AG20443 (cell line): ENCODE measurements at regions not wholly inside any gene's neighbourhood (a gene's known extent, or its start where the extent isn't known, plus 50 kb on each side); places are given as distances from the start of the nearest gene placed in this dataset.
"Not testable (repeated sequence)": the region's sequence is repeated elsewhere in the genome, so short reads cannot be mapped to it uniquely, and the experiment has no call there.

Experiments used
- DNase-seq: peaks from one replicate; pipeline ENCODE4 v3.0.0; 2012; ENCODE audit warnings: low spot score, mixed read lengths

DNA sequence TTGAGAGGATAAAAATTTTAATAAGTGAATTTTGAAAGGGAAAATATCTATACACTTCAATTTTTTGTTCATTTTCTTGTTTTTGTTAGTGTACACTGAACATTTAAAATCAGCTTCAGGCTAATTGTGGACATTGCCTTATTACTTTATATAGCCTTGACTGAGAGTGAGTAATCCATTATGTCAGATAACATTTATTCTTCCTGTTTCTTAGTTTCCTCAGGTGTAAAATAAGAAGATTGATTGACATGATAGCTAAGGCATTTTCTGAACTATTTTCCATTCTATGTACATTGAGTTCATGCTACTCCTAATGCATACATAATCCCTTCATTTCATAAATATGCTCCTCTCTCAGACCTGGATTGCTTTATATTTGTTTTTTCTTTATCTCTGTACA is 607.3 kb upstream of the AADAT start:
- DNase-seq, result no peak

DNA sequence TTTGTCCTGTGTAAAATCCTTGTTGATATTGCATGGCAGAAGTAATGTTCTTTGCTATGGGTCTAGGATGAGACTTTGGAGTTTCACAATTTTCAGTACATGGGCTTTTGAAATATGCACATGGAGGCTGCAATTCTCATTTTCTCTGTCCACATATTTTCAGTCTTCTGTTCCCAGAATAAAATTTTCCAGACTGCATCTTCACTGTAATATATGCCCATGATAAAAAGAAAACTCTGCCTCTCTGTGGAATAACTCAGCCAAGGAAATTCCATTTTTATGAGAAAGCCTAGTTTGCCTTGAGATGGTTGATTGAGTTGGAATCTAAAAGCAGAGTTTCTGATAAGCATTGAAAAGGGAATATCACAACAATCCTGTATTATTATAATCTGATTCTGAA is 601.4 kb upstream of the AADAT start:
- no peak for DNase-seq

- no peak for DNase-seq
These were observed 598.0 kb upstream of the AADAT start for GRCh38 chr4:170687751-170688150.

- DNase-seq, result not testable (repeated sequence)
These were observed 595.9 kb upstream of the AADAT start for GRCh38 chr4:170685701-170686100.

GRCh38 chr4:170682558-170683294 is 593.0 kb upstream of the AADAT start:
- no peak for DNase-seq

GRCh38 chr4:170682087-170682486 is 592.3 kb upstream of the AADAT start:
- DNase-seq, result not testable (repeated sequence)

- no peak for DNase-seq
These were observed 586.0 kb upstream of the AADAT start for GRCh38 chr4:170675568-170676262.

GRCh38 chr4:170674176-170674575 is 584.4 kb upstream of the AADAT start:
- no peak for DNase-seq

- no peak for DNase-seq
These were observed 582.7 kb upstream of the AADAT start for GRCh38 chr4:170672381-170672965.

GRCh38 chr4:170671171-170671570 is 581.4 kb upstream of the AADAT start:
- DNase-seq, result no peak

GRCh38 chr4:170667814-170668213 is 578.1 kb upstream of the AADAT start:
- DNase-seq, result no peak

- no peak for DNase-seq
These were observed 577.2 kb upstream of the AADAT start for GRCh38 chr4:170666909-170667308.

DNA sequence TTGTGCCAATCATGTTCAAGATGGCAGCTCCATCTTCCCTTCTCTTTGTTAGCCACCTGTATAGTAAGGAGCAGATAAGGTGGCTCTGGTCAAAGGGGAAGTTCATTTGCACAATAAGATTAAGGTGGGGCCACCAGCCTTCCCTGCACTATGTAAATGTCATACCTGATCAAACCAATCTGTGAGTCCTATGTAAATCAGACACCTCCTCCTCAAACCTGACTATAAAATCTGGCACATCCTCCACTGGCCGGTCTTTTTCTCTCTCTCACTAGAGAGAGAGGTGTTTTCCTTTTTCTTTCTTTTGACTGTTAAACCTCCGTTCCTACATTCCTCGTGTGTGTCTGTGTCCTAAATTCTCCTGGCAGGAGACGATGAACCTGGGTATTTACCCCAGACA is 572.5 kb upstream of the AADAT start:
- DNase-seq, result no peak

DNA sequence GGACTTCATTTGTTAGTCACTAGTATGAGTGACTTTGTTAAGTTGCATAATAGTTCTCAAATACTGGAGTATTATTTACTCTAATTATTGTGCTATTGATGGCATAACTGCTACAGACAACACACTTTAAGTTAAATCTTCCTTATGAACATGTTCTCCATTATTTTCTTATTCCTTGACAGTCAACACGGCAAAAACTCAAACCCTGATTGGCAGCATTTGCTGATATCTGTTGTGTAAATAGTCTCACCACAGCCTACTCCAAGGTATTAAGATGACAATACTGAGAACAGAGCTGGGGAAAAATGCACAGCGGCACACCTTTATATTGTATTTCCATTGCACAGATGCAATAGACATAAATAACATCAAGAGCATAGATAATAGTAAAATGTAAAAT is 568.0 kb upstream of the AADAT start:
- no peak for DNase-seq

GRCh38 chr4:170656506-170656905 is 566.8 kb upstream of the AADAT start:
- no peak for DNase-seq

- no peak for DNase-seq
These were observed 562.8 kb upstream of the AADAT start for GRCh38 chr4:170652571-170652970.

DNA sequence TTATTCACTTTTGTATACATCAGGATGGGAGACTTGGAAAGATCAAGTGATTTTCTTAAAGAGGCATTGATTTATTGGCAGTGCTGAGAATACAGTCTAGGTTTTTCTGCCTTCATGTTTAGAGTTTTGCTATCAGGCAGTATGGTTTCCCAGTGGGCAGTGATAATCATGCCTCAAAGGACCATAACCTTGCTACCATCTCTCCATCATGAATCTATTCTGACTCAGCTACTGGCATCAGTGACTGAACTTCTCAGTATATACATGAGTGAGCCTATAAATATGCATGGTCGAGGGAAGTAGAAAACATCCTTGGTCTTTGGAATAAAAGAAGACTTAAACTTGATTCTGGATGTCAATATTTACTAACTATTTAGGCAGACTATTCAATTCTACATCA is 562.0 kb upstream of the AADAT start:
- no peak for DNase-seq

DNA sequence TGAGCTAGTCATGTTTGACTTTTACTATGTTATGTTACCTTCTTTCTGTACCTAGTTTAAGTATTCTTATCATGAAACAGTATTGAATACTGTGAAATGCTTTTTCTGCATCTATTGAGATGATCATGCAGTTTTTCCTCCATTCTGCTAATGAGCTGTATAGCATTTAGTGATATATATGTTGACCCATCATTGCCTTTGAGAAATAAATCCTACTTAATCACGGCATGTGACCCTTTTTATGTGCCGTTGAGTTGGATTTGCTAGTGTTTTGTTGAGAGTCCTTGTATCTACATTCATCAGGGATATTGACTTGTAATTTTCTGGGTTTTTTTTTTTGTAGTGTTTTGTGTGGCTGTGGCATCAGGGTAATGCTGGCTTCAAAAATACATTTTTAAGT is 537.7 kb upstream of the AADAT start:
- DNase-seq, result no peak

DNA sequence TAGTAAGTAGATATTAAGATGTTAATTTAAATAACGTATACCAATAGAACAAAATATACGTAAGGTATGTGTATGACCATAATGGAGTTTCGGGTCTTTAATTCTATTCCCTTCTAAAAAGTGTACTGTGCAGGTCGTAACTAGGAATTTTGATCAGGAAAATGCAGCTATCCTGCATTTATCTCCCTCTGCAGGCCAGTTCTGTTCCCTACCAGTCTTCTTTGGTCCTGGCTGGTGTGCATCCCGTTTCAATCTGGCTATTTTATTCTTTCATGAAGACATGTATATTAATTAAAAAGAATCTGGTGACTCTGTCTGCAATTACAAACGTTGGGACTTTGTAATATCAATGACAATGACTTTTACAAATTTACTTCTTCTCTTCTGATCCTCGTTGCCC is 534.1 kb upstream of the AADAT start:
- no peak for DNase-seq

DNA sequence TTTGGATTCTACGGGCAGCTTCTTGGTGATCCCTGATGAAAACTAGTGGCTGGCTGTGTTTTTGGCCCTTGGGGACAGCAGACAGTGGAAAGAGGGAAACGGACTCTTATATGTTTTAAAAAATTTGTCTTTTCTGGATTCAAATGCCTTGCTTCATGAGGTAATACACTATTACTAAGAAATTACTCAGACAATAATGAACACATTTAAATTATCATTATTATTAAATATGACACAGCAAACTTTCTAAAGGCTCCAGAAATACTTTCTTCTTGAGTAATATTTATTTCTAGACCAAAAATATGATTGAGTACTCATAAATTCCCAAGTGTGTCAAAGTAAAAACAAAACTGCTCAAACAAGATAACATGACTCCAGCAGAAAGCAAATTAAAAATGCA is 520.7 kb upstream of the AADAT start:
- no peak for DNase-seq

DNA sequence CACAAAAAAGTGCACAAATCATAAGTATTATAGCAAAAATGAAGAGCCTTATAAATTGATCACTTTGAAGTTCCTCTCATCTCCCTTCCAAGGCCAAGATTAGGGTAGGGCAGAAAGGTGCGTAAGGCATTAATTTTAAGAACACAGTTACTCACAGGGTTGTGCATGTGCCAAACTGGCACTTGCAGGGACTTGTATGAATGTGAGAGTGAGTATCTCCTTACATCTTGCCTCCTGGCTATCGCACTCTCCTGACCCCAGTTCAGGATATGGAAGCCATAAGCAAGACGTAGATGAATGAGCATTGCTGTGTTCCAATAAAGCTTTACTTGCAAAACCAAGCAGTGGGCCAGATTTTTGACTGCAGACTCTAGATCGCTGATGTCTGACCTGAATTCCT is 510.1 kb upstream of the AADAT start:
- DNase-seq, result no peak

GRCh38 chr4:170591076-170591475 is 501.3 kb upstream of the AADAT start:
- no peak for DNase-seq

- DNase-seq, result no peak
These were observed 499.9 kb upstream of the AADAT start for GRCh38 chr4:170589597-170590191.
